Parathyroid adenoma (tissue), 2 donors: ENCODE measurements at regions not wholly inside any gene's neighbourhood (a gene's known extent, or its start where the extent isn't known, plus 50 kb on each side); places are given as distances from the start of the nearest gene placed in this dataset.

Experiments
- H2AFZ ChIP-seq: fragments of 300-600 bp; sonication (generic); one replicate; pipeline ENCODE4 v1.7.0; 2017; ENCODE audit warnings: antibody characterized with exemption, mild to moderate bottlenecking
- H3K27ac ChIP-seq: fragments of 300-600 bp; sonication (generic); one replicate; pipeline ENCODE4 v1.7.0; 2017
- H3K27me3 ChIP-seq: fragments of 300-600 bp; sonication (generic); one replicate; pipeline ENCODE4 v1.7.0; 2017; ENCODE audit warnings: low read length; ENCODE audit not compliant: control insufficient read depth, insufficient read depth
- H3K36me3 ChIP-seq: fragments of 300-600 bp; sonication (generic); one replicate; pipeline ENCODE4 v1.7.0; 2017; ENCODE audit warnings: low read length; ENCODE audit not compliant: control insufficient read depth, insufficient read depth
- H3K4me1 ChIP-seq: fragments of 300-600 bp; sonication (generic); one replicate; pipeline ENCODE4 v1.7.0; 2017; ENCODE audit warnings: control low read depth
- H3K4me2 ChIP-seq: fragments of 300-600 bp; sonication (generic); one replicate; pipeline ENCODE4 v1.7.0; 2017; ENCODE audit warnings: low read length
- H3K4me3 ChIP-seq: fragments of 300-600 bp; sonication (generic); one replicate; pipeline ENCODE4 v1.7.0; 2017; ENCODE audit warnings: low read depth, low read length
- H3K79me2 ChIP-seq: fragments of 300-600 bp; sonication (generic); one replicate; pipeline ENCODE4 v1.7.0; 2017; ENCODE audit warnings: control low read depth
- H3K9ac ChIP-seq: fragments of 300-600 bp; sonication (generic); one replicate; pipeline ENCODE4 v1.7.0; 2017; ENCODE audit warnings: mild to moderate bottlenecking
- H3K9me3 ChIP-seq: fragments of 300-600 bp; sonication (generic); one replicate; pipeline ENCODE4 v1.7.0; 2017; ENCODE audit warnings: low read length; ENCODE audit not compliant: control insufficient read depth
- CTCF ChIP-seq: fragments of 300-600 bp; sonication (generic); IDR thresholded peaks from one replicate; pipeline ENCODE4 v1.7.0; 2017; ENCODE audit warnings: antibody characterized with exemption, mild to moderate bottlenecking
- donor health status: primary hyperparathyroidism.

DNA sequence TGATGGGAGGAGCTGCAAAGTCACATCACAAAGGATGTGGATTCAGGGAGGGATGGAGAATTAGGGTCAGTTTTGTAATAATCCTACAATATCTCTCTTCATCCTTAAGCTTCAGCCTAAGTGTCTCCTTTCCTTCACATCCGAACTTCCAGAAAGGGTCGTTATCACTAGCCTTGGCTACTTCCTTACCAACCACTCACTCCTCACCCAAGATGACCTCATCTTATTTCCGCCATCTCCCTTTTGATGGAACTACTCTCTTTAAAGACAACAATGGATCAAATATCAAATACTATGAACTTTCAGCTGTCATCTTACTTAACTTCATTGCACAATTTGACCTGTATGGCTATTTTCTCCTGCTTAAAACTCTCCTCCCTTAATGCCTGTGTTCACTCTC, 69.6 kb upstream of the BARHL2 start:
- Histone ChIP-seq H3K79me2 (no peaks in the 10 kb centered on the region), H3K9me3 (no peaks in the 10 kb centered on the region), H3K4me2 (no peak overlapping the region), H3K27me3 (no peaks in the 10 kb centered on the region), H3K9ac (no peak overlapping the region), H3K4me3 (no peak overlapping the region), H2AFZ (no peak overlapping the region), H3K36me3 (no peaks in the 10 kb centered on the region), H3K4me1 (no peaks in the 10 kb centered on the region), H3K27ac (no peak overlapping the region)
- TF ChIP-seq CTCF, result no peak

DNA sequence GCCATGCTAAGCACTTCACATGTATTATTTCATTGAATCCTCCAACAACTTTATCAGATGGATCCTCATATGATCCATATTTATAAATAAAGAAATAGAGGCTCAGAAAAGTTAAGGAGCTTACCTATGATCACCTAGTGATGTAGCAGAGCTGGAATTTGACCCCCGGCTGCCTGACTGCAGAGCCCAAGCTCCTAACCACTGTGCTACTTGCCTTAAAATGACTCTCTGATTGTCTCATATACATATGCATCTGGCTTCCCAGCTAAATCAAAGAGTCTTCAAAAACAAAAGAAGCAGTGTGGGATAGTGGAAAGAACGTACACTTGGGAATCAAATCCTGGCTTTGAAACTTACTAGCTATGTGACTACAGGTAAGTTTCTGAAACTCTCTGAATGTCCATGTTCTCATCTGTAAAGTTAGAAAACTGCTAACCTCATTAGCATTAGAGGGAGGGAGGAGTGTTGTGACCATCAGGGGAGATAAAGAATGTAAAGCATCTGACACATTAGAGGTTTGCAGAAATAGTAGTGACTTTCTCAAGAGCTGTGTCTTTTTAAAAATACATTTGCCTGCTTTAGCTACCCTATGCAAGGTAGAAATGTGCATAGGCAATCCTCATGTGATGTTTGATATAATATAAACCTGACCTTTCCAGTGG, 67.2 kb upstream of the BARHL2 start:
- Histone ChIP-seq H3K4me3 (no peak overlapping the region), H3K79me2 (no peaks in the 10 kb centered on the region), H3K9me3 (no peaks in the 10 kb centered on the region), H2AFZ (no peak overlapping the region), H3K27ac (no peak overlapping the region), H3K4me2 (no peak overlapping the region), H3K4me1 (no peaks in the 10 kb centered on the region), H3K36me3 (no peaks in the 10 kb centered on the region), H3K27me3 (no peaks in the 10 kb centered on the region), H3K9ac (no peak overlapping the region)
- TF ChIP-seq CTCF, result no peak

GRCh38 chr1:90783181-90783580, 66.1 kb upstream of the BARHL2 start:
- Histone ChIP-seq H3K79me2 (no peaks in the 10 kb centered on the region), H3K4me2 (no peak overlapping the region), H3K4me3 (no peak overlapping the region), H3K27me3 (no peaks in the 10 kb centered on the region), H3K4me1 (no peaks in the 10 kb centered on the region), H3K27ac (no peak overlapping the region), H3K9me3 (no peaks in the 10 kb centered on the region), H2AFZ (no peak overlapping the region), H3K9ac (no peak overlapping the region), H3K36me3 (no peaks in the 10 kb centered on the region)
- no peak for TF ChIP-seq CTCF

- no peaks in the 10 kb centered on the region for H3K79me2 ChIP-seq
- H3K9ac ChIP-seq, result no peak overlapping the region
- H3K27ac ChIP-seq, result no peak overlapping the region
- H3K4me3 ChIP-seq, result no peak overlapping the region
- H2AFZ ChIP-seq, result no peak overlapping the region
- no peaks in the 10 kb centered on the region for H3K9me3 ChIP-seq
- H3K4me1 ChIP-seq, result no peaks in the 10 kb centered on the region
- no peak for TF ChIP-seq CTCF
- no peaks in the 10 kb centered on the region for H3K36me3 ChIP-seq
- H3K27me3 ChIP-seq, result no peaks in the 10 kb centered on the region
- H3K4me2 ChIP-seq, result no peak overlapping the region
Observed at GRCh38 chr1:90782046-90782445, 64.9 kb upstream of the BARHL2 start.

- Histone ChIP-seq H3K27ac (no peak overlapping the region), H3K79me2 (no peaks in the 10 kb centered on the region), H2AFZ (no peak overlapping the region), H3K4me2 (no peak overlapping the region), H3K9ac (no peak overlapping the region), H3K4me1 (no peaks in the 10 kb centered on the region), H3K9me3 (no peaks in the 10 kb centered on the region), H3K36me3 (no peaks in the 10 kb centered on the region), H3K4me3 (no peak overlapping the region), H3K27me3 (no peaks in the 10 kb centered on the region)
- no peak for TF ChIP-seq CTCF
Observed at GRCh38 chr1:90781534-90781933, 64.4 kb upstream of the BARHL2 start.
